HG02884 (cell line): ENCODE measurements at regions not wholly inside any gene's neighbourhood (a gene's known extent, or its start where the extent isn't known, plus 50 kb on each side); places are given as distances from the start of the nearest gene placed in this dataset.

Source experiments
- ATAC-seq: cut with Tn5 transposase; IDR thresholded peaks from one replicate; pipeline ENCODE4 v1.9.1; 2021; ENCODE audit warnings: mild to moderate bottlenecking, moderate library complexity; ENCODE audit not compliant: unreplicated experiment

DNA sequence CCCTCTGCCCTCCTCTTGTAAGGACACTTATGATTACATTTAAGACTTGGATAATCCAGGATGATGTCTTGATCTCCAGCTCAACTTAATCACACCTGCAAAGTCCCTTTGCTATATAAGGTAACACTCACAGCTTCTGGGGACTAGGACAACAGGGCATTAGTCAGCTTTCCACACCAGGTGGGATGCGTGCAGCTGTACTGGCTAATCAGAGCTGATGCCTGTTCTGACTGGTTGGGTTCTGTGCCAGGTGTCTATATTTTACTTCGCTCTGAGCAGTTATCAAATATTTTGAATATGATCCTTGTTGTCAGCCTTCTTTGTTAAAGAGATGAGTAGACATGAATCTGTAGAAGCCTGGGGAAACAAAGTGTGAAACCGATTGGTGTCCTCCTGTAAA is 115.5 kb upstream of the ATP8B1 start:
- ATAC-seq, result no peak

GRCh38 chr18:57916684-57917083 is 113.6 kb upstream of the ATP8B1 start:
- no peak for ATAC-seq

DNA sequence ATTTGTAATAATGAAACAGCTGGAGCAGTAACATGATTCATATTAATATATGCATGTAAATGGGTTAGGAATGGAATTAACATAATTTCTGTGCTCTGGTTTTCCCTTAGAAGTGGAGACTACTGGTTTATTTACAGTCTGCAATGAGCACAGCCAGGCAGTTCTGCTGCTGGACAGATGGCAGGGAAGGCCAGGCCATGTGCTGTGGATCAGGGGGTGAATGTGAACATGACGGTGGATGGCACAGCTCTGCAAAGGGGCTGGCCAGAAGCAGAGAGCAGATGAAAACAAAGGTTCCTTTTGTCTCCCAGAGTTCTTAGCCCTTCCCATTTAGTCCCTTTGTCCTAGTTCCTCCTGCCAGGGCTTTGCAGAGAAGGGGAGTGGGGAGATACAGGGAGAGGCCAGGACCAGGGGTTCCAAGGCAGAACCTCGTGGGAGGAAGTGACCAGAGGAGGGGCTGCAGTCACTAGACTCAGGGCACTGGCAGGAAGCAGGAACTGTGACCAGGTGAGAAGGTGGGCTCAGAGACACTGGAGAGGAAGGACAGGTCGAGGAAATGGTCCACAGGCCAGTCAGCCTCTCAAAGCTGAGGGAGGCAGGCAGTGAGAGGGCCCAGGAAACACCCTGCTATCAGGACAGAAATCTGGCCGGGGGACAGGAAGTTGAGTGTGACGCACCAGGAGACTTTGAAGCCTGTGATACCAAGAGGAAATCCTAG is 112.9 kb upstream of the ATP8B1 start:
- no peak for ATAC-seq

DNA sequence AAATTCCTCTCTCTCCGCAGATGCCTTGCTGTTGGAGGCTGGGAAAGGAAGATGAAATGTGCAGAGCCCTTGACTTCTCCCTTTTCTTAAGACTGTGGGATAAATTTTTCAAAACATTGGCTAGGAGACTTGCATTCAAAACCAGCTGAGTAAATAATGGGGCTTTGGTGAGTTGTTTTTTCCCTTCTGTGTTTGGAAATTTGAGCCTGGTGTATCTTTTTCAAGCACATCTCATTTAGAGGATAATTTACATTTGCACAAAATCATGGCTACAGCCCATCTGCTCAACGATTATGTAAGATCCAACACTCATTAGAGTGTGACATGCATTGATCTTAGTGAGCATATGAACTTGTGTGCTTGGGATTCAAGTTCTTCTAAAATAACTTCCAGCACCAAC is 112.1 kb upstream of the ATP8B1 start:
- ATAC-seq, result no peak

DNA sequence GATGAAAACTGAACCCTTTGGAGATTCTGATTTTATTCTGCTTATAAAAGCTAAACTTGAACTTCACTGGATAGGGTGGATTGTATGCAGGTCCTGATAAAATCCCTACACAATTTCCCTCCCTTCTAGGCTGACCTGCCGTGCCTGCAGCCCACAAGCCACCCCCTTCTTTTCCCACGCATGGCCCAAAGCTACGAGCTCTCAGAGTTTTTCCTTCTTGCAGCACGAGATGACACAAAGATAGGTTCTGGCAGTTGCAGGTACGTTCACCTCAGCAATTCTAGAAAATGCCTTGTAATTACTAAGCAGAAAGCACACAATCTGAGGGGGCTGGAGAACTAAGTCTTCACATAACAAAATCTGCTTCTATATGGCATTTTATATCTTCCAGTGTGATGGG is 110.6 kb upstream of the ATP8B1 start:
- no peak for ATAC-seq

DNA sequence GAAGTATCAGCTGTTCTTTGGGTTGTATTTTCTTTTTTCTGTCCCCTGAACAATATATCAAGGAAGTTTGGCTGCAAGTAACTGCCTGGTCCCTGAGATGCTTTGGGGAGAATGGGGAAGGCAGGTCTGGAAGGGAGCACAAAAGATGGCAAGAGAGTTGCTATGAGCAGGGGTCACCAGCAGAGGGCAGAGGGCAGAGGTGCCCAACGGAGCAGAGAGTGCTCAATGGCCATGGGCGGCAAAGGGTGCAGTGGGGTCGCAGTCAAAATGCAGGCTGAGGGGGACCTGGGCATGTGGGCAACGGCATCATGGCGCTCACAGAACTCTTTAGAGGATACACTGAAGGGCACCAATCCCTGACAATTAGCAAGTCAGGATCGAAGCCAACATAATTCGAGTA is 107.7 kb upstream of the ATP8B1 start:
- no peak for ATAC-seq

- no peak for ATAC-seq
Measured at GRCh38 chr18:57910134-57910533, 107.0 kb upstream of the ATP8B1 start.

DNA sequence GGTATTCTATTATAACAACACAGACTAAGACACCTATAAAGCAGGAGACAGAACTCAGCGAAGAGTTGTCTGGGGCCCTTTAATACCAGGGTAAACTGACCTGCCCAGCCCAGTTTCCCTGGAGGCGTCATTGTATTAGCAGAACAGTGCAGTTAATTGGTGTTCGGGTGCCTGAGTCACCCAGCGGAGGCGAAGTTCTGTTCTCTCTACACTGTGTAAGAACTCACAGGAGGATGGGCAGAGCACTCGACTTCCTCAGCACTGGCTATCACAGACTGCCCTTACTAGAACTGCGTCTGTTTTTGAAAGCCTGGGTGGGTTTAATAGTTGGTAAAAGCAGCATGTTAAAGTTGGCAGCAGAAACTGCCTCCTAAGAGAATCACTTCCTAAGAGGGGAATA is 106.5 kb upstream of the ATP8B1 start:
- no peak for ATAC-seq

- ATAC-seq, result no peak
Measured at GRCh38 chr18:57908092-57908491, 105.0 kb upstream of the ATP8B1 start.

- ATAC-seq, result no peak
Measured at GRCh38 chr18:57907550-57907949, 104.4 kb upstream of the ATP8B1 start.

DNA sequence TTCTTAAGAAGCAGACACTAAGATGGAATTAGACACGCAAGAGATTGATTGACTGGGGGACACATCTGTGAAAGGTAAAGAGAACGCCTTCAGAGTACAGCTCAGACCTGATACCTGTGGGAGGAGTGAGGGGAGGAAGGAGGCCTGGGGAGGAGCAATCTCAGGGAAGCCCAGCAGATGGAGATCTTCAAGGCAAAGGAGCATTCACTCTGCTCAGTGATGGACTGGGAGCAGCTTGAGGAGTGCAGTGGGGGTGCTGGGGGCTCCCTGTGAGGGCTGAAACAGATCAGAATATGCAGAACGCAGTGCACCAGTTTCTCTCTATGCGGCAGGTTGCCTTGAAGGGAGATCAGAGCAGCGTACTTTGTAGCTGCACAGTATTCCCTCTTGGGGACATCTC is 103.7 kb upstream of the ATP8B1 start:
- ATAC-seq, result no peak

- no peak for ATAC-seq
Measured at GRCh38 chr18:57904535-57904934, 101.4 kb upstream of the ATP8B1 start.

DNA sequence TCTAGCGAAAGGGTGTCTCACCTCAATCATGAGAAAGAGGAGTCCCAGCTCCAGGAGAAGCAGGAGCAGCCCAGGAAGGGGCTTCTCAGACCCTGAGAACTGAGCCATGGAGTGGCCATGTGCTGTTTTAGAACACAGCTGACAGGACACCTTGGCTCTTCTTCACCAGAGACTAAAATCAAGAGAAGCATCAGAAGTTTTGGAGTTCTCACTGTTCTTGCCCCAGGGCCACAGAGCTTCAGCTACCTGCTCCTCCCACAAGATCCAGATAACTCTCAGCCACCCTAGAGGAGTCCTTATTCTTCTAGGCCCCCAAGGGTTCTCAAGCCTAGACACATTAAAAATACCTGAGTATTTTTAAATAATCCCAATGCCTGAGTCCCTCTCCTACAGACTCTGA is 99.6 kb upstream of the ATP8B1 start:
- ATAC-seq, result no peak

- no peak for ATAC-seq
Measured at GRCh38 chr18:57901825-57902589, 98.9 kb upstream of the ATP8B1 start.

DNA sequence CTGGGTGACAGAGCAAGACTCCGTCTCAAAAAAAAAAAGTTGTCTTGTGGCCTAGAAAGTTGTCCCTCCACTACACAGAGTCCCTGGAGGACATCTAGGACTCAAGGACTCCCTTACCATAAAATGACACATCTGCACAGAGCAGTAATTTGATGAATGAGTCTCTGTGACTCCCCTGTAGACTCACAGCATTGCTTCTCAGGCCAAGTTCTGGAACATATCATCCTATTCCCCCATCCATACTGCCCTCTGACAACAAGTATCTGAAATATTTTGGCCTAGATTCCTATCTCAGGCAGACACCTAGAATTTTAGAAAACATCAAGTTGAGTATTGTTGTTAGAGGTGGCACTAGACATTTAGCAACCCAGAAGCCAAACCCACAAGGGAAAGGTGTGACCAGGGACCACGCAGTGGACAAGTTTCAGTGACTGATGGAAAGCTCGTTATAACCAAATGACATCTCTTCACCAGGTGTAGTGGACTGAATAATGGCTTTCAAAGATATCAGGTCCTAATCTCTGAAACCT is 97.9 kb upstream of the ATP8B1 start:
- ATAC-seq, result no peak

GRCh38 chr18:57898506-57899124 is 95.5 kb upstream of the ATP8B1 start:
- ATAC-seq, result no peak

DNA sequence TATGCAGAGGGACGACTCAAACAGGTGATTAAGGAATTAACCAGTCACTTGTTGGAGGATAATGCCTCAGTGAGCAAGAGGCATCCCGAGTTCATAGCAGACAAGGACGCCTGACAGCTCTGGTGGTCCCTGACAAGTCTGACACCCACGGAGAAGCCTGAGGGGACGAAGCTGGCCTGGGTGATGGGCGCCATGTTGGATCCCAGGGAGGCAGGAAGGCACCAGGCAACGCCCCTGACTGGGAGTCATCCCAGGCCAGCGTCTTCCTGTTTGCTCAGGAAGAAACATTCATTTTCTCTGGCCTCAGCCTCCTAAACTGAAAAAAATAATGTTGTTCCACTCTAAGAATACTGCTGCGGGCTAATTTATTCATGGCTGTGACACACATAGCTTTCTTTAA is 92.1 kb upstream of the ATP8B1 start:
- no peak for ATAC-seq

DNA sequence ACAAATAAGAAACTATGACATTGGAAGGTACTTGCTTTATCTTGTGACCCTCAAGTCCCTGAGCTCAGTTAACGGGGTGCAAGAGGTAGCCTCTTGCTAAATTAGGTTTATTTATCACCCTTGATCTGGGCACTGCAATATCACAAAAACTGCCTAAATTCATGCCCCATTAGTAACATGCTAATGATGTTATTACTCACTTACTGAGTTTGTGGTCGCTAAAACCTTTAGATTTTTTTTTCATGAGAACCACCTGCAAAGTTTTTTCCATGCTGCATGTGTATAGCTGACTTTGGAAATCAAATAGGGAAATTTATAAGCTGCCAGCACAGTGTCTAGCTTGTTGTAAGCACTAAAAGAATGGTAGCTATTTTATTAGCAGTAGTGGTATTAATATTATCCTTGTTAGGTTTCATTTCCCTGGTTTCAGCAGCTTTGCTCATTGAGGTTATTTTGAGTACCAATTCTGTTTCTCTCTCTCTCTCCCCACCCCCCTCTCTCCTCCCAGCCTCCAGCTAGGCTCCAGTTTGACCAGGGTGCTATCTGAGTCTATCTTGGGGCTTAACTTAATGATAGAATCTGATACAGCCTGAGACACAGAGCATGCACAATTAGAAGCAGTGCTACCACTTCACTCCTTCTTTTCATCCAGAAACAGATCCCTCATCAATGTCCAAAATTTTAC is 88.7 kb upstream of the ATP8B1 start:
- ATAC-seq, result no peak

GRCh38 chr18:57890266-57890665 is 87.2 kb upstream of the ATP8B1 start:
- ATAC-seq, result no peak

- ATAC-seq, result no peak
Measured at GRCh38 chr18:57889841-57890240, 86.7 kb upstream of the ATP8B1 start.
